Parathyroid adenoma (tissue), 2 donors: ENCODE measurements at regions not wholly inside any gene's neighbourhood (a gene's known extent, or its start where the extent isn't known, plus 50 kb on each side); places are given as distances from the start of the nearest gene placed in this dataset.

Experiments
- H2AFZ ChIP-seq: fragments of 300-600 bp; sonication (generic); one replicate; pipeline ENCODE4 v1.7.0; 2017; ENCODE audit warnings: antibody characterized with exemption, mild to moderate bottlenecking
- H3K27ac ChIP-seq: fragments of 300-600 bp; sonication (generic); one replicate; pipeline ENCODE4 v1.7.0; 2017
- H3K27me3 ChIP-seq: fragments of 300-600 bp; sonication (generic); one replicate; pipeline ENCODE4 v1.7.0; 2017; ENCODE audit warnings: low read length; ENCODE audit not compliant: control insufficient read depth, insufficient read depth
- H3K36me3 ChIP-seq: fragments of 300-600 bp; sonication (generic); one replicate; pipeline ENCODE4 v1.7.0; 2017; ENCODE audit warnings: low read length; ENCODE audit not compliant: control insufficient read depth, insufficient read depth
- H3K4me1 ChIP-seq: fragments of 300-600 bp; sonication (generic); one replicate; pipeline ENCODE4 v1.7.0; 2017; ENCODE audit warnings: control low read depth
- H3K4me2 ChIP-seq: fragments of 300-600 bp; sonication (generic); one replicate; pipeline ENCODE4 v1.7.0; 2017; ENCODE audit warnings: low read length
- H3K4me3 ChIP-seq: fragments of 300-600 bp; sonication (generic); one replicate; pipeline ENCODE4 v1.7.0; 2017; ENCODE audit warnings: low read depth, low read length
- H3K79me2 ChIP-seq: fragments of 300-600 bp; sonication (generic); one replicate; pipeline ENCODE4 v1.7.0; 2017; ENCODE audit warnings: control low read depth
- H3K9ac ChIP-seq: fragments of 300-600 bp; sonication (generic); one replicate; pipeline ENCODE4 v1.7.0; 2017; ENCODE audit warnings: mild to moderate bottlenecking
- H3K9me3 ChIP-seq: fragments of 300-600 bp; sonication (generic); one replicate; pipeline ENCODE4 v1.7.0; 2017; ENCODE audit warnings: low read length; ENCODE audit not compliant: control insufficient read depth
- CTCF ChIP-seq: fragments of 300-600 bp; sonication (generic); IDR thresholded peaks from one replicate; pipeline ENCODE4 v1.7.0; 2017; ENCODE audit warnings: antibody characterized with exemption, mild to moderate bottlenecking
- donor health status: primary hyperparathyroidism.

GRCh38 chr5:153358315-153358976, 132.0 kb upstream of the GRIA1 start:
- Histone ChIP-seq H3K79me2 (no peaks in the 10 kb centered on the region), H3K9me3 (no peaks in the 10 kb centered on the region), H3K4me3 (no peak overlapping the region), H3K4me2 (no peak overlapping the region), H3K27me3 (no peaks in the 10 kb centered on the region), H3K36me3 (no peaks in the 10 kb centered on the region), H3K4me1 (no peaks in the 10 kb centered on the region), H3K9ac (no peak overlapping the region), H2AFZ (no peak overlapping the region), H3K27ac (no peak overlapping the region)
- no peak for TF ChIP-seq CTCF

GRCh38 chr5:153360860-153361259, 129.6 kb upstream of the GRIA1 start:
- Histone ChIP-seq H3K9ac (no peak overlapping the region), H3K36me3 (no peaks in the 10 kb centered on the region), H3K27ac (no peak overlapping the region), H3K4me2 (no peak overlapping the region), H3K79me2 (no peaks in the 10 kb centered on the region), H3K4me3 (no peak overlapping the region), H3K27me3 (no peaks in the 10 kb centered on the region), H3K9me3 (no peaks in the 10 kb centered on the region), H2AFZ (no peak overlapping the region), H3K4me1 (no peaks in the 10 kb centered on the region)
- TF ChIP-seq CTCF = no peak

GRCh38 chr5:153361735-153362409, 128.6 kb upstream of the GRIA1 start:
- Histone ChIP-seq H3K27ac (no peak overlapping the region), H2AFZ (no peak overlapping the region), H3K4me2 (no peak overlapping the region), H3K4me1 (no peaks in the 10 kb centered on the region), H3K36me3 (no peaks in the 10 kb centered on the region), H3K9ac (no peak overlapping the region), H3K9me3 (no peaks in the 10 kb centered on the region), H3K27me3 (no peaks in the 10 kb centered on the region), H3K79me2 (no peaks in the 10 kb centered on the region), H3K4me3 (no peak overlapping the region)
- no peak for TF ChIP-seq CTCF

GRCh38 chr5:153365547-153365946, 124.9 kb upstream of the GRIA1 start:
- Histone ChIP-seq H3K79me2 (no peaks in the 10 kb centered on the region), H3K27me3 (no peaks in the 10 kb centered on the region), H3K4me2 (no peak overlapping the region), H3K27ac (no peak overlapping the region), H3K36me3 (no peaks in the 10 kb centered on the region), H3K9me3 (no peaks in the 10 kb centered on the region), H3K9ac (no peak overlapping the region), H2AFZ (no peak overlapping the region), H3K4me3 (no peak overlapping the region), H3K4me1 (no peaks in the 10 kb centered on the region)
- TF ChIP-seq CTCF = no peak

- TF ChIP-seq CTCF = no peak
- H3K4me2 ChIP-seq = no peak overlapping the region
Measured at GRCh38 chr5:153367466-153367865, 123.0 kb upstream of the GRIA1 start.

More at GRCh38 chr5:153367466-153367865, 123.0 kb upstream of the GRIA1 start:
- Histone ChIP-seq H3K4me1 (no peaks in the 10 kb centered on the region), H3K9ac (no peak overlapping the region), H3K36me3 (no peaks in the 10 kb centered on the region), H3K27me3 (no peaks in the 10 kb centered on the region), H3K79me2 (no peaks in the 10 kb centered on the region), H3K27ac (no peak overlapping the region), H3K4me3 (no peak overlapping the region), H2AFZ (no peak overlapping the region), H3K9me3 (no peaks in the 10 kb centered on the region)
